ENCODE measurements at regions not wholly inside any gene's neighbourhood (a gene's known extent, or its start where the extent isn't known, plus 50 kb on each side); places are given as distances from the start of the nearest gene placed in this dataset.

DNA sequence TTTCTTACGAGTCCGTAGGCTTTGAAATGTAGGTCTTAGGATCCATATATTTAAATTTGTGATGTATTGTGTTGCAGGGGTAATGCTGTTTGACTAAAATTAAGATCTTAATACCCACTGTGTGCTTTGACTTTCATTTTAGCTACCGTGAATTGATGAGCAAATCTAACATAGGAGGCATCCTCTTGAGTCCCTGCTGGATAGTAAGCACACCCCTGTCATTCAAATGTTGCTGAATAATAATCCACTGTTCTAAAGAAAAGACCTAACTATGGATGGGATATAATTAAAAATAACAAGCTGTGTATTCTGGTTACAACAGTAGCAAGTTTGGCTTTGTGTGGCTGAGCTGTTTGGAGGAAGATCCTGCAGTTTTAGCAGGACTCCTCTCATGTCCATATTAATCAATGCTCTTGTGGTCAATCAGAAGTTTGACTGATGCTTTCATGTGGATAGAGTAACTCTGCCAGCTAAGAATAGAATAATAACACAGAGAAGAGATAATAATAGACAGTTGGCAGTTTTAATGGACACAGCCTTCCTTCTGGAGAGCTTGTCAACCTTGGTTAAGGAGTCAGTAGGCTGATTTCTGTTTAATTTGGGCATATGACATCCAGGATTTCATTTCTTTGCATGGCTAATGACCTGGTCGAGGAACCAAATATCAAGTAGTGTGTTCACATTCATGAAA lies 148.1 kb upstream of the MIS18BP1 start:
- intact Hi-C loops (cut with micrococcal nuclease; ENCODE audit: unreplicated experiment) = no loop called here
- Mint-ChIP-seq H3K27ac (ENCODE audit: unreplicated experiment) (no peak overlapping the region), H3K4me1 (ENCODE audit: low read depth, unreplicated experiment) (no peaks in the 10 kb centered on the region), H3K36me3 (ENCODE audit: insufficient read depth, unreplicated experiment) (no peaks in the 10 kb centered on the region), H3K27me3 (ENCODE audit: insufficient read depth, unreplicated experiment) (no peaks in the 10 kb centered on the region), H3K9me3 (ENCODE audit: unreplicated experiment) (peaks cover 7% of the 10 kb centered on the region), H3K4me3 (ENCODE audit: unreplicated experiment) (no peak overlapping the region)
- no TSS peak for BruUV-seq (replicated peaks)
- CTCF ChIA-PET = no interaction called here
- H3K36me3 ChIP-seq (ENCODE audit: control insufficient read depth, insufficient read depth, low read length) = no peaks in the 10 kb centered on the region
- POLR2A ChIA-PET = no interaction called here
- no peak overlapping the region for H3K4me3 ChIP-seq (ENCODE audit: low read depth, low read length)
- DNase-seq = no peak
- no peaks in the 10 kb centered on the region; the same call in 1 of the 2 replicates for H3K9me3 ChIP-seq
- TF ChIP-seq, protein P1, sequence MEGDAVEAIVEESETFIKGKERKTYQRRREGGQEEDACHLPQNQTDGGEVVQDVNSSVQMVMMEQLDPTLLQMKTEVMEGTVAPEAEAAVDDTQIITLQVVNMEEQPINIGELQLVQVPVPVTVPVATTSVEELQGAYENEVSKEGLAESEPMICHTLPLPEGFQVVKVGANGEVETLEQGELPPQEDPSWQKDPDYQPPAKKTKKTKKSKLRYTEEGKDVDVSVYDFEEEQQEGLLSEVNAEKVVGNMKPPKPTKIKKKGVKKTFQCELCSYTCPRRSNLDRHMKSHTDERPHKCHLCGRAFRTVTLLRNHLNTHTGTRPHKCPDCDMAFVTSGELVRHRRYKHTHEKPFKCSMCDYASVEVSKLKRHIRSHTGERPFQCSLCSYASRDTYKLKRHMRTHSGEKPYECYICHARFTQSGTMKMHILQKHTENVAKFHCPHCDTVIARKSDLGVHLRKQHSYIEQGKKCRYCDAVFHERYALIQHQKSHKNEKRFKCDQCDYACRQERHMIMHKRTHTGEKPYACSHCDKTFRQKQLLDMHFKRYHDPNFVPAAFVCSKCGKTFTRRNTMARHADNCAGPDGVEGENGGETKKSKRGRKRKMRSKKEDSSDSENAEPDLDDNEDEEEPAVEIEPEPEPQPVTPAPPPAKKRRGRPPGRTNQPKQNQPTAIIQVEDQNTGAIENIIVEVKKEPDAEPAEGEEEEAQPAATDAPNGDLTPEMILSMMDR (IDR thresholded peaks at IDR 0.05; ENCODE audit: insufficient read depth in 1 of 2, low read depth in 1 of 2, low read length in 1 of 2, severe bottlenecking in 1 of 2, unreplicated experiment in 1 of 2) = no peak
- H3K4me1 ChIP-seq = no peaks in the 10 kb centered on the region
- H3K27me3 ChIP-seq (replicated peaks; ENCODE audit: control insufficient read depth, insufficient read depth, low read length) = no peaks in the 10 kb centered on the region

DNA sequence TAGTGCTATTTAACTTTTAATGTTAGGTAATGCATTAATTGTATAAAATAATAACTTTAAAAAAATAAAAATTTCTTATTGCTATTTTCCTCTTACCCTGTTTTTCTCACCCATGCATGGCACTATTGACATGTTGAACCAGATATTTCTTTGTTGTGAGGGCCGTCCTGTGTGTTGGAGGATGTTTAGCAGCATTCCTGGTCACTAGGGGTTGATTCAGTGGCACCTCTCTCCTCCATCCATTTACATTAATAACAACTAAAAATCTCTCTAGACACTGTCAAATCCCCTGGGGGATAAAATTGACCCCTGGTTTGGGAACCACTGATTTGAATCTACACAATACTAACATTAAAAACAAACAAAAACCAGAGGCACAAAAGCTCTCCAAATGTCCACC lies 147.5 kb upstream of the MIS18BP1 start:
- Mint-ChIP-seq H3K27me3 (ENCODE audit: insufficient read depth, unreplicated experiment) (no peaks in the 10 kb centered on the region), H3K27ac (ENCODE audit: unreplicated experiment) (no peak overlapping the region), H3K36me3 (ENCODE audit: insufficient read depth, unreplicated experiment) (no peaks in the 10 kb centered on the region), H3K9me3 (ENCODE audit: unreplicated experiment) (peaks cover 9% of the 10 kb centered on the region), H3K4me1 (ENCODE audit: low read depth, unreplicated experiment) (no peaks in the 10 kb centered on the region), H3K4me3 (ENCODE audit: unreplicated experiment) (no peak overlapping the region)
- Histone ChIP-seq H3K4me3 (ENCODE audit: low read depth, low read length) (no peak overlapping the region), H3K27me3 (replicated peaks; ENCODE audit: control insufficient read depth, insufficient read depth, low read length) (no peaks in the 10 kb centered on the region), H3K4me1 (no peaks in the 10 kb centered on the region), H3K36me3 (ENCODE audit: control insufficient read depth, insufficient read depth, low read length) (no peaks in the 10 kb centered on the region), H3K9me3 (no peaks in the 10 kb centered on the region; the same call in 1 of the 2 replicates)
- intact Hi-C loops (cut with micrococcal nuclease; ENCODE audit: unreplicated experiment) = no loop called here
- no peak for DNase-seq
- TF ChIP-seq, protein P1 (IDR thresholded peaks at IDR 0.05; ENCODE audit: insufficient read depth in 1 of 2, low read depth in 1 of 2, low read length in 1 of 2, severe bottlenecking in 1 of 2, unreplicated experiment in 1 of 2) = no peak
- no TSS peak for BruUV-seq (replicated peaks)
- POLR2A ChIA-PET = no interaction called here
- CTCF ChIA-PET = no interaction called here

DNA sequence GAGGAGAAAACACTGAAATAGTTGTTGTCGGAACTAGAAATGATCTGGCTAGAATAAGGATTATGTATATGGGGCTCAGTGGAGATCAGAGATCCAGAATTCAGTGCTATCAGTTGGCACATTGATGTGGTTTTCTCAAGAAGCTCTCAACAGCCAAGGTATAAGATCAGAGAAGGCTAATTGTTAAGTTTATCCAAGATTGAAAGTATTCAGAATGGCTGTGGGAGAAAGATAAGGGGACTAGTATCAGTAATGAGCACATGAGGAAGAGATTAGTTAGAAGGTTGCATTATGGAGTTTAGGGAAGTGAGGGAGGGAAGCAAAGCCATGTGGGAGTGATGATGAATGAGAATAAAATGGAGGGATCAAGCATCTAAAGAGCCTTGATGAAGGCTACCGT lies 128.1 kb upstream of the MIS18BP1 start:
- H3K9me3 Mint-ChIP-seq (ENCODE audit: unreplicated experiment) = no peaks in the 10 kb centered on the region
- CTCF ChIA-PET = no interaction called here

More for the DNA sequence above, 128.1 kb upstream of the MIS18BP1 start:
- H3K4me1 Mint-ChIP-seq (ENCODE audit: low read depth, unreplicated experiment) = no peaks in the 10 kb centered on the region
- H3K4me3 Mint-ChIP-seq (ENCODE audit: unreplicated experiment) = no peak overlapping the region
- Histone ChIP-seq H3K4me3 (ENCODE audit: low read depth, low read length) (no peak overlapping the region), H3K27me3 (replicated peaks; ENCODE audit: control insufficient read depth, insufficient read depth, low read length) (no peaks in the 10 kb centered on the region), H3K9me3 (no peaks in the 10 kb centered on the region), H3K4me1 (no peaks in the 10 kb centered on the region), H3K36me3 (ENCODE audit: control insufficient read depth, insufficient read depth, low read length) (no peaks in the 10 kb centered on the region)
- no peaks in the 10 kb centered on the region for H3K27me3 Mint-ChIP-seq (ENCODE audit: insufficient read depth, unreplicated experiment)
- intact Hi-C loops (cut with micrococcal nuclease; ENCODE audit: unreplicated experiment) = no loop called here
- TF ChIP-seq, protein P1 (IDR thresholded peaks at IDR 0.05; ENCODE audit: insufficient read depth in 1 of 2, low read depth in 1 of 2, low read length in 1 of 2, severe bottlenecking in 1 of 2, unreplicated experiment in 1 of 2) = no peak
- DNase-seq = no peak
- POLR2A ChIA-PET = no interaction called here
- no peaks in the 10 kb centered on the region for H3K36me3 Mint-ChIP-seq (ENCODE audit: insufficient read depth, unreplicated experiment)
- no peak overlapping the region for H3K27ac Mint-ChIP-seq (ENCODE audit: unreplicated experiment)
- BruUV-seq (replicated peaks) = no TSS peak
